NCI-H2196 treated with DMSO at 0.1 percent for 48 hours (cell line): ENCODE measurements at regions not wholly inside any gene's neighbourhood (a gene's known extent, or its start where the extent isn't known, plus 50 kb on each side); places are given as distances from the start of the nearest gene placed in this dataset.
"Not testable (repeated sequence)": the region's sequence is repeated elsewhere in the genome, so short reads cannot be mapped to it uniquely, and the experiment has no call there.

Experiments
- DNase-seq: peaks from one replicate; lab custom pipeline; 2025; ENCODE audit not compliant: unreplicated experiment; lab: John Stamatoyannopoulos, UW

GRCh38 chr4:140219567-140219966, 65.6 kb upstream of the MAML3 start:
- no peak for DNase-seq

DNA sequence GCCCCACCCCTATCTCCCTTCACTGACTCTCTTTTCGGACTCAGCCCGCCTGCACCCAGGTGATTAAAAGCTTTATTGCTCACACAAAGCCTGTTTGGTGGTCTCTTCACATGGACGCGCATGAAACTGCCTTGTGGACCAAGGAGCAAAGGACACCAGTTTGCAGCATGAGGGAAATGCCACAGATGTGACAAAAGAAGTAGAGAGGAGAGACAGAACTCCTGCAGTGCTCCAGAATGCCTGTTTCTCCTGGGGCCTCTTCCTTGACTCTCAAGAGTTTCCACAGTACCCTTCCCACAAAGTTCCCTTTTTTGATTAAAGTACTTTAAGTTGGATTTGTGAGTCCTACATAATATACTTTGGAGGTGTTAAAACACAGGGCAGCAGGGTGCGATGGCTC, 65.1 kb upstream of the MAML3 start:
- DNase-seq, result not testable (repeated sequence)

GRCh38 chr4:140213749-140214148, 59.8 kb upstream of the MAML3 start:
- no peak for DNase-seq

DNA sequence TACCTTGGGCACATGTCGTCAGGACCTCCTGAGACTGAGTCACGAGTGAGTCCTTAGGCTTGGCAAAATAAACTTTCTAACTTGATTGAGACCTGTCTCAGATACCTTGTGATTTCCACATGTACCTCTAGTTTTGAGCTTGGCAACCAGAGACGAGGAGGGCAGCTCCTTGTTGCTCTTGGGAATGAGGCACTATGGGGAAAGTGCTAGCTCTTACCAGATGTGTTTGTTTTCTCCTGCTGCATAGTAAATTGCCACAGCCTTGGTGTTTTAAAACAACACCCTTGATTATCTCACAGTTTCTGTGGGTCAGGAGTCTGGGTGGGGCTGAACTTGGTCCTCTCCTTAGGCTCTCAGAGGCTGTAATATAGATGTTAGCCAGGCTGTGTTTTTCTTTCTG, 59.1 kb upstream of the MAML3 start:
- no peak for DNase-seq

DNA sequence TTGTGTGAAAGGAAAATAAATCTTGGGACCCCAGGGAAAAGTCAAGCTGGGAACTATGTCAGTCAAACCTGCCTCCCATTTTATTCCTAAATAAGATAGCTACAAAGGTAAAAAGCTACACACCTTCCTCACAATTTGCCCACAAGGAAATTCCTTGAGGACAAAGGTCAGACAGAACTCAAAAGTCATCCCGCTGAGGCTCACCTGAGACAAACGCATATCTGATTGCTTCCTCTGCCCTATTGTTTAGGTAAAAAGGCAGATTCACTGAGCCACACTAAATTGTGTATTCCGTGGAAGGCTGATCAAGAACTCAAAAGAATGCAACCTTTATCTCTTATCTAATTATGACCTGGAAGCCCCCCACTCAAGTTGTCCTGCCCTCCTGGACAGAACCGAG, 58.7 kb upstream of the MAML3 start:
- no peak for DNase-seq

DNA sequence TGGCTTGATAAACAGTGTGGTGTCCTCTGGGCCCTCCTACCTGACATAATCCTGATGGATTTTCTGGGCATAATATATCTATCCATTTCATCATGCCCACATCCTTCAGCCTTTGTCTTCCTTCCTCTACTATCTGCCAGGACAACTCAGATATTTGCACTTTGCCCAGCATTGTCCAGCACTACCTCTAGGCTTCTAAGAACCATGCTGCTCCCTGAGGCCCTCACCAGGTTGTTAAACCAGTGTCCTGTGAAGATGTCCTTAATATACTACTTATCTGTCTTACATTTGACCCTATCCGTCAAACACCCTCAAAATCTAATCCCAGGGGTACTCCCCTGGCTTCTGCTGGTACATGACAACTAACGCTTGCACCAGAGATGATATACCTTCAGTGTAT, 58.2 kb upstream of the MAML3 start:
- no peak for DNase-seq

- no peak for DNase-seq
These were observed 57.7 kb upstream of the MAML3 start for GRCh38 chr4:140211693-140212092.

DNA sequence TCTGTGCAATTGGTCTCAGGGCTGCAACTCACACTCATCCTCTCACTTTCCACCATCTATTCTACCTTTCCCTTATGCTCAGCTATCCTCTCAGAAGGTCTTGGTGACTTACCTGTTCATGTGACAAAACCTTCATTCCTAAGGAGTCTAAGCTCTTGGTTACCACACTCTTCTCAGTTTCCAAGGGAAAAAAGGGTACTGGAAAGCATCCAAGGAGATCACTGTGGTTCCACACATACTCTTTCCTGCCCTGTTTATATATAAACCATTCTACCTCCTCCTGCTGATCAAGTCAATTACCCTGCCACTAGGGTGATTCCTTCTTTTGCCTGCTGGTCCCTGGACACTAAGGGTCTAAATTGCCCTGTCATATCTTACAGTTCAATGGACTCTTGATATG, 57.2 kb upstream of the MAML3 start:
- no peak for DNase-seq

DNA sequence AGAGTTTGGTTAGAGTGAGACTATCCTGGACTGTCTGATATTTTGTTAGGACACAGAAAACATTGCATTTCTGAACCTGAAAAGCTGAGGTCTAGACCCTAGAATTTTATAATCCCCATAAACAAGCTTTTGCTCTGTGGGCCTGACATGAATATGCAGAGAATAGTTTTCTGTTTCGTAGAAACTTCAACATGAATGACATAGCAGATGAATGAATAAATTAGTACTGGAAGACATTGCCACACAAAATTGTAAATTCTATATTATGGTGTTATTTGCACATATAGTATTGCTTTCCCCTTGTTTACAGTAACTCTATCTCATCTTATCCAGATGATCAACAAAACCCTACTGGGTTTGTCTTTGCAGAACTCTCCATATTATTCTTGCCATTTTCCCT, 54.9 kb upstream of the MAML3 start:
- DNase-seq, result no peak
